Colonic mucosa (tissue), 4 donors: ENCODE measurements at regions not wholly inside any gene's neighbourhood (a gene's known extent, or its start where the extent isn't known, plus 50 kb on each side); places are given as distances from the start of the nearest gene placed in this dataset.
"Not testable (repeated sequence)": the region's sequence is repeated elsewhere in the genome, so short reads cannot be mapped to it uniquely, and the experiment has no call there.

Experiments used
- DNase-seq: peaks from one replicate; pipeline ENCODE4 v3.0.0-alpha.2; 2020
- H3K27ac ChIP-seq: fragments of 200-600 bp; one replicate; pipeline ENCODE4 v1.8.0; 2021
- H3K27me3 ChIP-seq: fragments of 200-600 bp; one replicate; pipeline ENCODE4 v1.8.0; 2021
- H3K36me3 ChIP-seq: fragments of 200-600 bp; one replicate; pipeline ENCODE4 v1.8.0; 2021
- H3K4me1 ChIP-seq: fragments of 200-600 bp; one replicate; pipeline ENCODE4 v1.8.0; 2021; ENCODE audit warnings: mild to moderate bottlenecking
- H3K4me3 ChIP-seq: fragments of 200-600 bp; one replicate; pipeline ENCODE4 v1.8.0; 2021
- H3K9ac ChIP-seq, 2 donors: one replicate each; pipeline ENCODE4 v1.7.0; 2013; ENCODE audit warnings: control low read depth in 2 of 2, low read depth in 2 of 2, low read length in 2 of 2
- H3K9me3 ChIP-seq: fragments of 200-600 bp; one replicate; pipeline ENCODE4 v1.8.0; 2021
- intact Hi-C: fragments of 100-400 bp; cut with DNase I; formaldehyde crosslinking; loops from one replicate; pipeline ENCODE4 v1.14.1; 2022
- TF ChIP-seq, protein P1 (sequence below): fragments of 200-600 bp; IDR thresholded peaks from one replicate; pipeline ENCODE4 v1.8.0; 2022; ENCODE audit warnings: antibody characterized with exemption, mild to moderate bottlenecking
- donor health status: healthy.
- donor health status: DM: no; HTN: no; CAD: no.
- donor health status: DM: no; HTN: no; CAD: no.

DNA sequence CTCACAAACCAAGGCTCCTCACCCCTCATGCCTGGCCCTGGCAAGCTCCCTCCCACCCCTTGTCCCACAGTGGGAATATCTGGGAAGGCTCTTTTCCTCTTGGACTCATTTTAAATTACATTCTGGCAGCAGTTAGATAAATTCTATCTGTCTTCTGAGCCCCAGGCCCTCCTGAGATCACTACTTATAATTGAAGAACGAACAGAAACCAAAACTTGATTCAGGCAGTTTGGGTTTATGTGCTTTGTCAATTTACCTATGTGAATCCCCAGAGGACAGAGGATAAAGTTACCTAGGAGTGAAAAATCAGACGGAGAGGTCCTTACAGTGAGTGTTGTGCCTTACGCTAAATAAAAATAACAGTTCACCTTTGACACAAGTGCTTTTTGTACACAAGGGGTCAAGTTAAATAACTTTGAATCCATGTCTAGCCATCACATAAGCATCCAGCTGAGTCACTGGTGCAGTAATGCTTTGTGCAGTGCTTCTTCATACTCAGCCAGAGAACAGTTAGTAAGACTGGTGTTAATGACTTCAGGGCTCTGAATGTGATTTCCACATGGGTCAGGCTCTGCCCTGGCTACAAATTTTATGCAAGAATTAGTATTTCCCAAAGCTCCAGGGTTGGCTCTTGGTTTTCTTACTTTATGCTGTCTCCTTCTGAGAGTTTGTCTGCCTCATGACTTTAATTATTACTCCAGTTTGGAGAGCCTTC, 329.3 kb downstream of the INSIG2 start:
- DNase-seq = no peak

DNA sequence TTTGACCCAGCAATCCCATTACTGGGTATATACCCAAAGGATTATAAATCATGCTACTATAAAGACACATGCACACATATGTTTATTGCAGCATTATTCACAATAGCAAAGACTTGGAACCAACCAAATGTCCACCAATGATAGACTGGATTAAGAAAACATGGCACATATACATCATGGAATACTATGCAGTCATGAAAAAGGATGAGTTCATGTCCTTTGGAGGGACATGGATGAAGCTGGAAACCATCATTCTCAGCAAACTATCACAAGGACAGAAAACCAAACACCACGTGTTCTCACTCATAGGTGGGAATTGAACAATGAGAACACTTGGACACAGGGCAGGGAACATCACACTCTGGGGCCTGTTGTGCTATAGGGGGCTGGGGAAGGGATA, 326.9 kb downstream of the INSIG2 start:
- H3K27me3 ChIP-seq, H3K9ac ChIP-seq, H3K27ac ChIP-seq, DNase-seq, H3K4me3 ChIP-seq, intact Hi-C loops, H3K4me1 ChIP-seq, H3K9me3 ChIP-seq, H3K36me3 ChIP-seq: not testable (repeated sequence)

More for the DNA sequence above, 329.3 kb downstream of the INSIG2 start:
- TF ChIP-seq, protein P1, sequence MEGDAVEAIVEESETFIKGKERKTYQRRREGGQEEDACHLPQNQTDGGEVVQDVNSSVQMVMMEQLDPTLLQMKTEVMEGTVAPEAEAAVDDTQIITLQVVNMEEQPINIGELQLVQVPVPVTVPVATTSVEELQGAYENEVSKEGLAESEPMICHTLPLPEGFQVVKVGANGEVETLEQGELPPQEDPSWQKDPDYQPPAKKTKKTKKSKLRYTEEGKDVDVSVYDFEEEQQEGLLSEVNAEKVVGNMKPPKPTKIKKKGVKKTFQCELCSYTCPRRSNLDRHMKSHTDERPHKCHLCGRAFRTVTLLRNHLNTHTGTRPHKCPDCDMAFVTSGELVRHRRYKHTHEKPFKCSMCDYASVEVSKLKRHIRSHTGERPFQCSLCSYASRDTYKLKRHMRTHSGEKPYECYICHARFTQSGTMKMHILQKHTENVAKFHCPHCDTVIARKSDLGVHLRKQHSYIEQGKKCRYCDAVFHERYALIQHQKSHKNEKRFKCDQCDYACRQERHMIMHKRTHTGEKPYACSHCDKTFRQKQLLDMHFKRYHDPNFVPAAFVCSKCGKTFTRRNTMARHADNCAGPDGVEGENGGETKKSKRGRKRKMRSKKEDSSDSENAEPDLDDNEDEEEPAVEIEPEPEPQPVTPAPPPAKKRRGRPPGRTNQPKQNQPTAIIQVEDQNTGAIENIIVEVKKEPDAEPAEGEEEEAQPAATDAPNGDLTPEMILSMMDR = no peak
- no peak overlapping the region for H3K27ac ChIP-seq
- no peaks in the 10 kb centered on the region for H3K9me3 ChIP-seq
- H3K4me1 ChIP-seq = no peaks in the 10 kb centered on the region
- H3K36me3 ChIP-seq = no peaks in the 10 kb centered on the region
- H3K9ac ChIP-seq = no peak overlapping the region
- H3K27me3 ChIP-seq = no peaks in the 10 kb centered on the region
- H3K4me3 ChIP-seq = no peak overlapping the region
- intact Hi-C loops = no loop called here

DNA sequence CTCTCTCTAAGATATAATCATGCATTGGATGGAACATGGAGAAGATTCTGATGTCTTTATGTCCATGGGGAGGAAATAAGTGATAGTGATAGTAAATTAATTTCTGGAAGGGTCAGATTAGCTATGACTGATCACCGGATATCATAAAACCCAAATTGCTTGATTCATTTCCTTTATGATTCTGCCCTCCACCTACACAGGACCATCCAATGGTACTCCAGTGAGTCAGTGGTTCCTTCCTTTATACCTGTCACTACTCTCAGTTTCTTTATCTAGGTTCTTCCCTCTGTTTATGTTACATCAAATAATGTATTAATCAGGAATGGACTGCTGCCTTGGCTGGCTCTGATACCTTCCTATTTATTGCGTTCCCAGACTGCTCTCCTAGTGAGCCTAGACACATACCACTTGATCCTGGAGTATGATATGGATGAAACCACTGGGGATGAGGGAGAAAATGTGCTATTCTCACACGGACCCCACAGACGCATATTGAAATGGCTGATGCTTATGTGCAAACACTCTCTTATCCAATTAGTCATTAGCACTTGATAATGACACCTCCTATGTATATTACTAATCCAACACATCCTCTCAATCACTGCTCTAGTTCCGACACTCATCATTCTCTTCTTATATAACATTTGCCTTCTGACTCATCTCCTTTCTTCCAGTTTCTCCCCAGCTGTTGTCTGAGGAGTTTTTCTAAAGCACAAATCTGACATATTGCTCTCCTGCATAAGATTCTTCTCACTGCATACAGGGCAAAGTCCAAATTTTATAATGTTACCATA, 315.6 kb downstream of the INSIG2 start:
- no peak for DNase-seq
- no peak overlapping the region for H3K9ac ChIP-seq
- no peak overlapping the region for H3K4me3 ChIP-seq
- no peaks in the 10 kb centered on the region for H3K36me3 ChIP-seq
- no peaks in the 10 kb centered on the region for H3K9me3 ChIP-seq
- no peaks in the 10 kb centered on the region for H3K4me1 ChIP-seq
- H3K27me3 ChIP-seq = no peaks in the 10 kb centered on the region
- intact Hi-C loops = no loop called here
- TF ChIP-seq, protein P1 = no peak
- H3K27ac ChIP-seq = no peak overlapping the region

DNA sequence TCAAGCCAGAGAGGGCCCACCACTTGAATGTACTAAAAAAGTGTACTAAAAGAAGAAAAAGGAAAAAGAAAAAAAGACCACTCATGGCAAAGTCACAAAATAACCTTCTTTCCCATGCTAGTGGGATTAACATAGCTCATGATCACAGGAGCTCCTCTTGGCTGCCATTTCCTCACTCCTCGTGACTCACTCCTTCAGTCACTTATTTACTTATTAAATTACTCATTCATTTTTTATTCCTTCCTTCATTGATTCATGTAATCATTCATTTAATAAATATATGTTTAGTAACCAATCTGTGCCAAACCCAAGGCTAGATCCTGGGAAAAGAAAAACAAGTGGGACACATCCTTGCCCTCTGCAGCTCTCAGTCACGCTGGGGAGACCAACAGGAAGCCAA, 300.5 kb downstream of the INSIG2 start:
- Histone ChIP-seq H3K27ac (no peak overlapping the region), H3K9me3 (no peaks in the 10 kb centered on the region), H3K4me3 (no peak overlapping the region), H3K9ac (no peak overlapping the region), H3K36me3 (no peaks in the 10 kb centered on the region), H3K27me3 (no peaks in the 10 kb centered on the region), H3K4me1 (no peaks in the 10 kb centered on the region)
- TF ChIP-seq, protein P1 = no peak
- no peak for DNase-seq
- intact Hi-C loops = no loop called here

DNA sequence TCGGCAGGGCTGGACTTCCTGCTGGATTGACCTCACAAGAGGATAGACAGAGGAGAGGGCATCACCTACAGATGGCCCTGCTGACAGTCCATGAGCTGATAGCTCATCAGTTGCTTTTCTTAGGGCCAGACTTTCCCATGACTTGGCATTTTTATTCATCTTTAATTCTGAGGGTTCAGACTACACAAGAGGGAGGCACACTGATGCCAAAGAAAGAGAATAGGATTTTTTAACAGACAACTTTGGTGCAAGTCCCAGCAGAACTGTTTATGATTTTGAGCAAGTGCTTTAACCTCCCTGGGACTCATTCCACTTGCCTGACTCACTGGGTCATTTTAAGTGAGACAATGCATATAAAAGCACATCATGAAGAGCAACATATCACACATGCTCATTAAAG, 299.2 kb downstream of the INSIG2 start:
- no peaks in the 10 kb centered on the region for H3K27me3 ChIP-seq
- no peak overlapping the region for H3K4me3 ChIP-seq
- no peak overlapping the region for H3K9ac ChIP-seq
- H3K9me3 ChIP-seq = no peaks in the 10 kb centered on the region
- H3K27ac ChIP-seq = no peak overlapping the region
- TF ChIP-seq, protein P1 = no peak
- no peaks in the 10 kb centered on the region for H3K4me1 ChIP-seq
- no peaks in the 10 kb centered on the region for H3K36me3 ChIP-seq
- intact Hi-C loops = no loop called here
- no peak for DNase-seq
